ENCODE measurements at regions not wholly inside any gene's neighbourhood (a gene's known extent, or its start where the extent isn't known, plus 50 kb on each side); places are given as distances from the start of the nearest gene placed in this dataset.
"Not testable (repeated sequence)": the region's sequence is repeated elsewhere in the genome, so short reads cannot be mapped to it uniquely, and the experiment has no call there.

DNA sequence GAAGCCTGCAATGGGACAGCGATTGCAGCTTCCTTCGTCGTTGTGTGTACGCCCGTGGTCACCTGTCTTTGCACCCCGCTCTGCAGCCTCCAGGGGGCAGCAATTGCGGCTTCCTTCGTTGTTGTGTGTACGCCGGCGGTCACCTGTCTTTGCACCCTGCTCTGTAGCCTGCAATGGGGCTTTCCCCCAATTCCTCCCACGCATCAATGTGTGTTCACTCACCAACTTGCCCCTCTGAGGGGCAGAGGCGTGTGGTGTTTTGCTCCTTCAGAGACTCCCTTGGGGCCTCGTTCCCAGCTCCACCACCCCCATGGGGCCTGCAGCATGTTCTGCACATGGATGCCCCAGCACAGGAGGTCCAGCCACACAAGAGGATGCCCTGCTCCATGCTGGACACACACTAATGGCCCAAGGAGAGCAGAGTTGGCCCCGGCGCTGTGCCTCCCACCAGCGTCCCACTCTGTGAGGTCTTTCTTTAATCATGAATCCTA lies 197.1 kb downstream of the LAT start:
- BruUV-seq (replicated peaks); H3K4me1 ChIP-seq (ENCODE audit: insufficient read depth, low read length, poor library complexity, severe bottlenecking); CTCF ChIA-PET (ENCODE audit: unreplicated experiment); H3K27ac ChIP-seq (ENCODE audit: low read depth, low read length, poor library complexity, severe bottlenecking); H4K20me1 ChIP-seq (ENCODE audit: insufficient read depth, low read length); H3K9me3 ChIP-seq (ENCODE audit: low read length); H3K79me2 ChIP-seq (ENCODE audit: insufficient read depth, low read depth, low read length); H2AFZ ChIP-seq (ENCODE audit: low read length); H3K36me3 ChIP-seq (ENCODE audit: insufficient read depth, low read length); intact Hi-C loops (cut with micrococcal nuclease; ENCODE audit: unreplicated experiment); H3K4me2 ChIP-seq (ENCODE audit: low read length); H3K9me2 ChIP-seq (ENCODE audit: insufficient read depth, low read length); POLR2A ChIA-PET; H3K4me3 ChIP-seq (ENCODE audit: low read depth, low read length, poor library complexity, severe bottlenecking): not testable (repeated sequence)
- DNase-seq (ENCODE audit: low spot score) = peak; percentile 36
- TF ChIP-seq, protein P1, sequence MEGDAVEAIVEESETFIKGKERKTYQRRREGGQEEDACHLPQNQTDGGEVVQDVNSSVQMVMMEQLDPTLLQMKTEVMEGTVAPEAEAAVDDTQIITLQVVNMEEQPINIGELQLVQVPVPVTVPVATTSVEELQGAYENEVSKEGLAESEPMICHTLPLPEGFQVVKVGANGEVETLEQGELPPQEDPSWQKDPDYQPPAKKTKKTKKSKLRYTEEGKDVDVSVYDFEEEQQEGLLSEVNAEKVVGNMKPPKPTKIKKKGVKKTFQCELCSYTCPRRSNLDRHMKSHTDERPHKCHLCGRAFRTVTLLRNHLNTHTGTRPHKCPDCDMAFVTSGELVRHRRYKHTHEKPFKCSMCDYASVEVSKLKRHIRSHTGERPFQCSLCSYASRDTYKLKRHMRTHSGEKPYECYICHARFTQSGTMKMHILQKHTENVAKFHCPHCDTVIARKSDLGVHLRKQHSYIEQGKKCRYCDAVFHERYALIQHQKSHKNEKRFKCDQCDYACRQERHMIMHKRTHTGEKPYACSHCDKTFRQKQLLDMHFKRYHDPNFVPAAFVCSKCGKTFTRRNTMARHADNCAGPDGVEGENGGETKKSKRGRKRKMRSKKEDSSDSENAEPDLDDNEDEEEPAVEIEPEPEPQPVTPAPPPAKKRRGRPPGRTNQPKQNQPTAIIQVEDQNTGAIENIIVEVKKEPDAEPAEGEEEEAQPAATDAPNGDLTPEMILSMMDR (conservative IDR thresholded peaks at IDR 0.05; ENCODE audit: low read length) = peak; percentile 73

DNA sequence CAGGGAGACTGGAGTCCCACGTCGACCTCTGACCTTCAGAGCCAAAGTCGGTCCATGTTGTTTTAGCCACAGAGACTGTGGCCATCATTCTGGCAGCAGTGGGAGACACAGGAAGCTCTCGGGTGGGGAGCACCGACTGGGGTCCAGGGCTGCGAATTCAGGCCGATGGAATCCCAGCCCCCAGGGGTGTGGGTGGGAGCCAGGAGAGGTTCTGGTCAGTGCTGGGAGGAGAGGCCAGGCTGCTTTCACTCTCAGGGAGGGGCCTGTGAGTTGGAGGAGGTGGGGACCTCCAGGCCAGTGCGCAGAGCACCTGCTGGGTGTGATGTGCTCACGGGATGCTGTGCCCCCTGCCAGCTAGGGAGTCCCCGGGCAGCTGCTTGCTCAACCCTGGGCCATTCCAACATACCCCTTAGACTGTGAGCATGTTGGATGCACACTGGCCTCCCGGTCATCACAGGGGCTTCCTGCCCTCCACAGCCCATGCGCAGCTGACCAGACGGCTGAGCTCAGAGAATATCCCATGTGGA lies 196.5 kb downstream of the LAT start:
- CTCF ChIA-PET (ENCODE audit: unreplicated experiment); BruUV-seq (replicated peaks); H3K9me3 ChIP-seq (ENCODE audit: low read length): not testable (repeated sequence)

DNA sequence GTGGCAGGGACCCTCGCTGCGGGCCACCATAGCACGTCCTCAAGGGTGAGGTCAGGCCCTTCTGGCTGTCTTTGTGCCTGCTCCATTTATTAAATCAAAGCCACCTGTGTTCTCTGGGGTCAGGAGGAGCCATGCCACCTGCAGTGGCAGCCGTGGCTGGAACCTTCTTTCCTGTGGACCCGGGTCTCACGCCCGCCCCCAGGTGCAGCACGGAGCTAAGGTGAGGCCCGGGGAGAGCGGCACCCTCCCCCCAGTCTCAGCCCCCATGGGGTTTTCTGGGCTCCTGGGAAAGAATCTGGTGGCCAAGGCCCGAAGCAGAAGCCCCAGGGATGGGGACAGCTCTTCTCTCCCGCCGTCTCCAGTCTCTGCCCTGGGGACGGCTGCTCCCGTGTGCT lies 195.4 kb downstream of the LAT start:
- intact Hi-C loops (cut with micrococcal nuclease; ENCODE audit: unreplicated experiment); H3K27ac ChIP-seq (ENCODE audit: low read depth, low read length, poor library complexity, severe bottlenecking); CTCF ChIA-PET (ENCODE audit: unreplicated experiment); H3K4me1 ChIP-seq (ENCODE audit: insufficient read depth, low read length, poor library complexity, severe bottlenecking); H3K9me2 ChIP-seq (ENCODE audit: insufficient read depth, low read length); H3K4me3 ChIP-seq (ENCODE audit: low read depth, low read length, poor library complexity, severe bottlenecking); H3K36me3 ChIP-seq (ENCODE audit: insufficient read depth, low read length); H2AFZ ChIP-seq (ENCODE audit: low read length); H4K20me1 ChIP-seq (ENCODE audit: insufficient read depth, low read length); H3K9me3 ChIP-seq (ENCODE audit: low read length); POLR2A ChIA-PET; BruUV-seq (replicated peaks); DNase-seq (ENCODE audit: low spot score); H3K79me2 ChIP-seq (ENCODE audit: insufficient read depth, low read depth, low read length); H3K4me2 ChIP-seq (ENCODE audit: low read length): not testable (repeated sequence)

More for the DNA sequence above, 196.5 kb downstream of the LAT start:
- H3K4me3 ChIP-seq (ENCODE audit: low read depth, low read length, poor library complexity, severe bottlenecking); H3K4me2 ChIP-seq (ENCODE audit: low read length); intact Hi-C loops (cut with micrococcal nuclease; ENCODE audit: unreplicated experiment); H2AFZ ChIP-seq (ENCODE audit: low read length); H3K4me1 ChIP-seq (ENCODE audit: insufficient read depth, low read length, poor library complexity, severe bottlenecking); H3K79me2 ChIP-seq (ENCODE audit: insufficient read depth, low read depth, low read length); H3K9me2 ChIP-seq (ENCODE audit: insufficient read depth, low read length); H3K36me3 ChIP-seq (ENCODE audit: insufficient read depth, low read length); H3K27ac ChIP-seq (ENCODE audit: low read depth, low read length, poor library complexity, severe bottlenecking); H4K20me1 ChIP-seq (ENCODE audit: insufficient read depth, low read length); DNase-seq (ENCODE audit: low spot score); POLR2A ChIA-PET: not testable (repeated sequence)

DNA sequence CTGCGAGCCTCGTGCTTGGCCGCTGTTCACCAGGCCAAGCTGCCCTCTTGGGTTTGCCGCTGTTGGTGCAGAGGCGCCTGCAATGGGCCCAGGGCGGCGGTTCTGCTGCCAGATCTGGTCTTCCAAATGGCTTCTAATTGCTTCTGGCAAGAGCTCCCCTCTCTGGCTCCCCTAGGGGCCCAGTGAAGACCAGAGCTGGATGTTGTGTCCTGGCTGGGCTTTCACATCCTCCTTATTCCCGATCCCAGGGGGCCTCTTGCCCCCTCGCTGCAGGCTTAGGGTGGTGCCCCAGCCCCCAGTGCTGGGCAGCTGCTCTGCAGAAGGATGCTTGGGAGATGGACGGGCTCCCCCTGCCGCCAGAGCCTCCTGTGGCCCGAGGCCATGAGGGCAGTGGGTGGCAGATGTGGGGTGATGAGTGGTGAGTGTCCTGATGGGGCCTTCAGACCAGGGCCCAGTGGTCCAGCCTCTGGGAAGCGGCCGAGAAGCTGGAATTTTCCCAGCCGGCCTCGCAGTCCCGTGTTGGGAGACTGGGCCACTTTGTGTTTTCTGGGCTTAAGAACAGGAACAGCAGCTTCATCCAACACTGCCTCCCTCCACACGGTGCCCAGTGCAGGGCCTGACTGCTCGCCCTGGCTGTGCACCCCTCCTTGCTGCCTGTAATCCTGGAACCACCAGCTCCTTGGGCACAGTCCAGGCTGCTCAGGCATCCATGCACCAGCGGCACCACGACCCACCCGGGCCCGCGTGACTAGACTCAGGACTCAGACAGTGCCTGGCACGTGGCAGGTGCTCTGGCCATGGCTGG lies 194.8 kb downstream of the LAT start:
- H4K20me1 ChIP-seq (ENCODE audit: insufficient read depth, low read length); H3K4me3 ChIP-seq (ENCODE audit: low read depth, low read length, poor library complexity, severe bottlenecking); H2AFZ ChIP-seq (ENCODE audit: low read length); H3K9me2 ChIP-seq (ENCODE audit: insufficient read depth, low read length); POLR2A ChIA-PET; H3K79me2 ChIP-seq (ENCODE audit: insufficient read depth, low read depth, low read length); BruUV-seq (replicated peaks); H3K36me3 ChIP-seq (ENCODE audit: insufficient read depth, low read length); H3K4me1 ChIP-seq (ENCODE audit: insufficient read depth, low read length, poor library complexity, severe bottlenecking); H3K4me2 ChIP-seq (ENCODE audit: low read length); H3K9me3 ChIP-seq (ENCODE audit: low read length); CTCF ChIA-PET (ENCODE audit: unreplicated experiment); DNase-seq (ENCODE audit: low spot score); intact Hi-C loops (cut with micrococcal nuclease; ENCODE audit: unreplicated experiment); H3K27ac ChIP-seq (ENCODE audit: low read depth, low read length, poor library complexity, severe bottlenecking): not testable (repeated sequence)

DNA sequence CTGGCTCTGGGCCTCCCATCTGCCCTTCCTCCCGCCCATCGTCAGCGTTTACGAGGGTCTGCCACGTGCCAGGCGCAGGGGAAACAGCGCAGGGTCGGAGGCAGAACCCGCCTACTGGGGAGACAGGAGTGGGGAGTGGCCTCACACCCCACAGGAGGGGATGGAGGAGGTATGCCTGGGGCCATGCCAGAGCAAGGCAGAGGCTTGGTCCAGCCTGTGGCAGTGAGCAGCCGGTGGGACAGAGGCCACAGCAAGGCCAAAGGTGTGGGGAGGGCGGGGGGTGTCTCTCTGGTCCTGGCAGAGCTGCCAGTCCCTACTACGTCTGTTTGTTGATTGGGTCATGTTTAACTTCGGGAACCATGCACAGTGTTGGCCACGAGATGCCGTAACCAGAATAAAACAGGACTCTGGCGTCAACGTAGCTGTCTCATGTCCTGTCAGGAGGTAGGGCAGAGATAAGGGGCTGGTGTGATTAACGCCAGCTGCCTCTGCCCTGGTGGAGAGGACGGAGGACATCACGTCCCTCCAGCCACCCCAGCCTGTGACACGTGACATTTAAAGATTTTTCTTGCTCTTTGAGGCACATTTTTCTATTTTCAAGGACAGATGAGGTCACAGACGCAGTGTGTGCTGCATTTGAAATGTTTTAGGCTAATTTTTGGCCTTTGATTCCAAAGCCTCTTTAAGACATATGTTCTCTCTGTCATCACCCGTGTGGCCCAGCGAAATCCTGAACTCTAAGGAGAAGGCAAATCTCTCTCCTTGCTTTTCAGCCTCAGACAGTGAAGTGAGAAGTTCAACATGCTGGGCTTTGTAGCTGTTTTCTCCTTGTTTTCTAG lies 193.3 kb downstream of the LAT start:
- BruUV-seq (replicated peaks); H3K9me2 ChIP-seq (ENCODE audit: insufficient read depth, low read length); H2AFZ ChIP-seq (ENCODE audit: low read length); DNase-seq (ENCODE audit: low spot score); H3K4me2 ChIP-seq (ENCODE audit: low read length); POLR2A ChIA-PET; H3K79me2 ChIP-seq (ENCODE audit: insufficient read depth, low read depth, low read length); H3K4me1 ChIP-seq (ENCODE audit: insufficient read depth, low read length, poor library complexity, severe bottlenecking); H3K27ac ChIP-seq (ENCODE audit: low read depth, low read length, poor library complexity, severe bottlenecking); CTCF ChIA-PET (ENCODE audit: unreplicated experiment); H4K20me1 ChIP-seq (ENCODE audit: insufficient read depth, low read length); H3K9me3 ChIP-seq (ENCODE audit: low read length); H3K4me3 ChIP-seq (ENCODE audit: low read depth, low read length, poor library complexity, severe bottlenecking); H3K36me3 ChIP-seq (ENCODE audit: insufficient read depth, low read length); intact Hi-C loops (cut with micrococcal nuclease; ENCODE audit: unreplicated experiment): not testable (repeated sequence)
